KG1 (cell line): ENCODE measurements at regions not wholly inside any gene's neighbourhood (a gene's known extent, or its start where the extent isn't known, plus 50 kb on each side); places are given as distances from the start of the nearest gene placed in this dataset.
A peak's percentile ranks its signal among the peaks of the same experiment; 100 is the strongest.

Experiments used
- DNase-seq: peaks from one replicate; lab custom pipeline; 2025; lab: John Stamatoyannopoulos, UW

DNA sequence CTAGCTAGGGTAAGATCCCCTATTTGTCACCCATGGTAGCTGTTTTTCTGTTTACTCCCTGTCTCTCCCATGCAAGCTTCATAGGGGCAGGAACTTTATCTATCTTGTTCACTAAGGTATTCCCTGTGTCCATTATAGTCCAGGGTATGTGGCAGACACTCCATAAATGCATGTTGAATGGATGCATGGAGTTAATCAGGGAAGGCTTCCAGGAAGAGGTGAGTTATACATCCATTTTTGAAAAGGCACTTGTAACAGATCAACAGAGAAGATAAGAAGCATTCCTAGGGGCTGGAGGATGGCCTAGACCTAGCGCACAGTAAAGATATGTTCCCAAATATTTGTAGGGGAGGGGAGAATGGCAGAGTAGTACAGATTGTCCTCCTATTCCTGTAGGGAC is 130.3 kb downstream of the BUD13 start:
- no peak for DNase-seq

DNA sequence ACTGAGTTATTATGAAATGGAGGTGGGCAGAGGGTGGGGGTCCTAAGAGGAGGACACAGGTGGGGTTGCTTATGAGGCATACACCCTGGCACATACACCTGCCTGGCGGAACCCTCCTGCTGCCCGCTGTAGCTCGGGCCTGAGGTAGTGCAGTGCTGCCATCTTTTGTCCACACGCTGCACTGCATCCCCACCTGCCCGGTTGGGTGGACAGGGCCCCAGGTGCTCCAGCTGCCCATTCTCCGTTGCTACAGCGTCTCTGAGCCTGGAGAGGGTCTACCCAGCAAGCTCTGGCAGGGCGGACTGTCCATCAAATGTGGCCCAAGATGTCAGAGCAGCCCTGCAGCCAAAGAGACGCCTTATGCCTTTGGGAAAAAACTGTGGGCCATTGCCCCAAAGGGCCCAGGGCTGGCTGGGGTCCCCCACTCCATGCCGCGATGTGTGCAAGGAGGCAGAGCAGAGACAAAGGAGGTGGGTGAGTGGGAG is 131.2 kb downstream of the BUD13 start:
- peak; percentile 7 for DNase-seq

DNA sequence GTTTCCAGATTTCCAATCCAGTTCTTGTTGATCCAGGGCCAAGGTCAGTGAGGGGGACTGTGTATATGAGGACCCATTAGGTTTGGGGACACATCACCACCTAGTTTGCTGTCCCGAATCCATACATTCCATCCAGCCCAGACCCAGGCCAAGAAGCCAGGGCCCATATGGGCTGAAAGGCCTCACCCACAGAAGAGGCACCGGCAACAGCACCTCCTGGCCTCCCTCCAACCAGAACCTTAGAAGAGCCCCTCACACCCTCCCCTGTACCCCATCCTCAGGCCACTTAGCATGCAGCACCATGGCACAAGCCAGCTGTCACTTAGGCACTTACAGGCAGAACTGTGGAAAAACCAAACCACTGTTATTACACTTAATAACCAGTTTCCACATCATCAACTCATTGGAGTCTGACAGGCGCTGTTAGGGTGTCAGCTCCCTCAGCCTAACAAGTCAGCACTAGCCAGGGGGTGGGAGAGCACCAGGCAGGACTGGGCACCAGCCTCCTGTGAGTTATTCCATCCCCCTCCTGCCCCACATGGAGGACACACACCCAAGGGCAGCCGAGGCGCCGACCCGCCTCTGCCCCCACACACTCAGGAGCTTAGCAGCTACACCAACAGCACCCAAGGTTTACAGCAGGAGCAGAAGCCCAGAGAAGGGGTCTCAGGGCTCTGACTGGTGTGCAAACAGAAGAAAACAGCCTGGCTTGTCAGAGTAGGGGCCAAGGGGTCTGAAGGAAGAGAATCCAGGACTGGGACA is 132.0 kb downstream of the BUD13 start:
- no peak for DNase-seq

DNA sequence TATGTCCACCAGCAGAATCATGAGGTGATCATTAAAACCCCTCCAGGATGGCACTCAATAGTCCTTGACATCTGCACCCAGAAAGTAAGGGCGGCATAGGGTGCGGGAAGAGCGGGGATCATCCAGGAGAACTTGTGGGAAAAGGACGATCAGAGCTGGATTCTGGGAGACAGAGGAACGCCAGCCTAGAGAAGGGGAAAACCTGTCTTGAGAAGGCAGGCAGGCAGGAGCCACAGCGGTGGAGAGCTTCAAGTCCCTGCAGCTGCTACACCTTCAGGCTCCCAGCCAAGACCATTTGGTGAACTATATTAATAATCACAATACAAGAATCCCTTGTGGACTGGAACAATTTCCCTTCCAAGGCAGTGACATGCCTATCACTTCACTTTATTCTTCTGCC is 134.3 kb downstream of the BUD13 start:
- no peak for DNase-seq

DNA sequence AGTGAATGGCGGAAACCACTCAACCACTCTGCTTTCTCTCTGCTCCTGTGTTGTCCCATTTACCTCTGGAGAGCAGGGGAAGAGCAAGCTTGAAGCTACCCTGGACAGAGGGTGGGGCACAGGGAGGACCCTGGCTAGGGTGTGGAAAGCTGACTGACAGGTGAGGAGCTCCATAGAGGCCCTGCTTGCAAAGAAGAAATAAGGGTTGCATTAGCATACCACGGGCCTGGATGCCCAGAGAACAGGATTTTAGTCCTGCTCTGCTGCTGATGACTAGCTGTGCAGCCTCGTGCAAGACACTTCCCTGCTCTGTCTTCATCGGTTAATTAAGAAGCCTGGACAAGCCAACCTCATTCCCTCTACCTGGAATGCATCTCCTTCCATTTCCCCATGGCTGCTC is 135.0 kb downstream of the BUD13 start:
- DNase-seq, result no peak

DNA sequence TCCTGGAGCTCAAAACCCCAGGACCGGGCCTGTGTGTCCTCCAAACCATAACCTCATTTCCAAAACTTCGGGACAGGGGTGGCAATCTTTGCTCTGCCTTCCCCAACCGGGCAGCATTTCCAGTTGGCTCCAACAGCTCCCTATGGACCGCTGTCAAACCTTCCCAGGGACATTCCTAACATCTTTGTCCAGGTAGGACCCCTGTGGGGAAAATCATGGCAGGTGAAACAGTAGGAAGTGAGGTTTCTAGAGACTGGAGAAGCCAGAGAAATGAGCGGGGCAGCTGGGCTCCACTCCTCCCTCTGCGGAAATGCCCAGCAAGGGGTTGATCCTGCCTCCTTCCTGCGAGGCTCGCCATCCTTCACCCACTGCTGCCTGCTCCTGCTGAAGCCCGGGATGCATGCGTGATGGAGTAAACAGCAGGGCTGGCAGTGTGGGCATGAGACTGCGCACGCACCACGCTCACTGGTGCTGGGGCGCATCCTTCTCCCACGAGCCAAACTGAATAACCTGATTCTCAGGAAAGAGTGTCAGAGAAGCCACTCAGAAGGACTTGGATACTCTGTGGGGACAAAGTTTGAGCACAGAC is 136.4 kb downstream of the BUD13 start:
- DNase-seq, result no peak

DNA sequence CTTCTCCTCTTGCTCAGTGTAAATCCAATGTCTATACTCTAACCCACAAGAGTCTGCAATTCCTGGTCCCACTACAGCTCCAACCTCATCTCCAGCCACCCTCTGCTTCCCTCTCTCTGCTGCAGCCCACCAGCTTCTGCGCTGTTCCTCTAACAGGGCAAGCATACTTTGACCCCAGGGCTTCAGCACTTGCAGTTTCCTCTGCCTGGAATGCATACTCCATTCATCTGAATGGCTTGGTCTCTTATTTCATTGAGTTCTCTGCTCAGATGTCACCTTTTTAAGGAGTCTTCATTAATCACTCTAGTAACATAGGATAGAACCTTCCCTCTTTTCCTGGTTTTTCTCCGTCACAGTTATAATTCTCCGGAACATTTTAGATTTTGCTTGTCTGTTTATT is 141.6 kb downstream of the BUD13 start:
- no peak for DNase-seq

DNA sequence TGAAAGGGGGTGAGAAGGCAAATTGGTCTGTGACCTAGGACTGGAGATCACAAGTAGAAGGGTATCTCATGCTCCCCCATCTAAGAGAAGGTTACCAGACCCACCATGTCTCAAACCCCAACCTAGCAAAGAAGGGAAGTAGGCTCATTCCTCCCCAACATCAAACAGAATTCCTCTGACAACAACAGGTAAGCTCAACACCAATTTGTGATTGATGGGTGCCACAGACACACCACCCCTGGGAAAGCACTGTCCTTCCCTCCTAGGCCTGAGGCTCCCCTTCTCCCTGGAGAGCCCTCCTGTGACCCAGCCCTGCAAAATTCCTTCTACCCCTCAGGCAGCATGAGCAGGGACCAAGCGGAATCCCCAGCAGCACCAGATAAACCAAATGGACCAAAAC is 154.3 kb downstream of the BUD13 start:
- DNase-seq, result no peak

DNA sequence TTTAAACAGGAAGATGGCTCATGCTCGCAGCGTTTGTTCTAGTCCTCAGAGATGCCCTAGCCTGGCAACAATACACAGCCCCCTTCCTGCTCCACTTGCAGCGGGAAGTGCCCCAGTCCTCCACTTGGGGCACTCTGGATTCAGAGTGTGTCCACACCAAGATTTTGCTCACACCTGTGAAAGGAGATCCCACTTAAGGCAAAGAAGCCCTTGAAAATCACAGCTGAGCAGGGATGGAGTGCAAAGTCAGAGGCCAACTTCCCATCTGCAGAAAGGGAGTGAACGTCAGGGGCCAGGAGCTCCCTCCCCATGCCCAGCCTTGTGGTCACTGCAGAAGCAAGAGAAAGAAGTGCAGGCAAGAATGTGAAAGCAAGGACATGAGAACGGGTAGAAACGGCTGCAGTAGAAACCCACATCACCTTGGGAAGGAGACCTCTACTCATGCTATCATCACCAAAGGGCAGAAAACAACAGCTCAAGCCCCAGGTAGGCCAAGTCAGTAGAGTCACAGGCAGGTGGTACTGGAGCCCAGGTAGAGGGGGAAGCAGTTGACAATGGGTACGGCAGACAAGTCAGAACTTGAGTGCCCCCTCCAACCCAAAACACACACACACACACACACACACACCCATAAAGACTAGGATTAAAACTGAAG is 157.4 kb downstream of the BUD13 start:
- DNase-seq, result no peak

DNA sequence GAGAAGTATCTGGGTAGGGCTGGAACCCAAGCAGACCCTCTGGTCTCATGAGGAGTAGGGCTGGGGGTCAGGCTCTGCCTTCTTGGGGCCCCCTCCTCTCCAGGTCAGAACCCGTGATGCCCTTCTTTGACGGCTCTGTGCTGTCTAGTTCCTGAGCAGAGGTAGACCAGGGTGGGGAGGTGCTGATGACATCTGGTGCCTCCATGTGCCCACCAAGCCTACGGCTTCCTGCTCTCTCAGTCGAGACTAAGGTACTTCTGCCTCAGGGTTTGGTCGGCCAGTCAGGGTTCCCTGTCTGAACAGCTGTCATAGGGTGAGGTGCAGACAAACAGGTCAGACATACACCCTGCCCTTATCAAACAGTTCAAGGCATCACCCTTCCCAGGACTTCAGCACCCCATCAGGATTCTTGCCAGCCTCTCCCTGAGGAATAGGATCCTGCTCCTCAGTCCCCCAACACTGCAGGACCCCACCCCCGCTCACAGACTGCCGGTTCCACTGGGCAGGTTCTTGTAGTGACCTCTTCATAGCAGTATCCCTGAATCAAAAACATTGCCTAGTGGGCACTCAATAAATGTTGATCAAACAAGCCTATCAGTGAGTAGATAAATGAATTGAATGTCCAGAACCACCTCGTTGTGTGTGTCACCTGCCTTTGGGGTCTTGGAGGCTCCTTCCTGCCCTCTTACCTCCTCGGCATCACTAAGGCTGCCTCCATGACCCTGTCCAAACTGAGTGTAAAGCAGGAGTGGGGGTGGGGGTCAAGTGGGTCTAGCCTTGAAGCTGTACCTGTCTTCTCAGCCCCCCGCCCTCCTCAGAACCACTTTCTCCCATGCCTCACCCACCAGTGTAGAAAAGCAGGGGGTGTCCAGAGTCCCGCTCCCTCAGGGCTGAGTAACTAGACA is 158.2 kb downstream of the BUD13 start:
- no peak for DNase-seq

DNA sequence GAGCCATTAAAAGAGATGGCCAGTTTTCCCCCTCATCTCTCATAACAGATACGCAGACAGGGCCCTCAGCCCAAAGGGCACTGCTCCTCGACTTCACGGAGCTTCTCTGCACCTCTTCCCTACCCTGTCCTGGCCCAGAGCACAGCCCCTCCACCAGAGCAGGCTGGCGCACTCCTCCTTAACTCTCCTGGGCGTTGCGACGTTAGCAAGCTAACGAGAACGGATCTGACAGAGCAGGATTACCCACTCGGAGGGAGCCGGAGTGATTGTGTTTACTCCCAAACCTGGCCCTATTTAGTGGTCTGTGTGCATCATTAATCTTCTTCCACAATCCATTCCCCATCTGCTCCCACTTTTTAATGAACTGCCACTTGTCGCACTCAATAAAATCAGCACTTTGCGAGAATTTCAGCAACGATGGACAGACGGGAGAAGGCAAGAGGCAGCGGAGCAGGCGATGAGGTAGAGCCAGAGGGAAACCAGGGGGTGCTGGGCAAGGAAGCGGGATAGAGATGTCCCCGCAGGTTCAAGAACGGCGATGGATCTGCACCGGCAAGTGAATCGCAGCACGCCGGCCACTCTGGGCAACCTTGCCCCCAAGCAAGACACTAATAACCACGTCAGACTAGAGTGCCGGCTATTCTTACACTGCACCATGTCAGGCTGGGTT is 159.4 kb downstream of the BUD13 start:
- no peak for DNase-seq

DNA sequence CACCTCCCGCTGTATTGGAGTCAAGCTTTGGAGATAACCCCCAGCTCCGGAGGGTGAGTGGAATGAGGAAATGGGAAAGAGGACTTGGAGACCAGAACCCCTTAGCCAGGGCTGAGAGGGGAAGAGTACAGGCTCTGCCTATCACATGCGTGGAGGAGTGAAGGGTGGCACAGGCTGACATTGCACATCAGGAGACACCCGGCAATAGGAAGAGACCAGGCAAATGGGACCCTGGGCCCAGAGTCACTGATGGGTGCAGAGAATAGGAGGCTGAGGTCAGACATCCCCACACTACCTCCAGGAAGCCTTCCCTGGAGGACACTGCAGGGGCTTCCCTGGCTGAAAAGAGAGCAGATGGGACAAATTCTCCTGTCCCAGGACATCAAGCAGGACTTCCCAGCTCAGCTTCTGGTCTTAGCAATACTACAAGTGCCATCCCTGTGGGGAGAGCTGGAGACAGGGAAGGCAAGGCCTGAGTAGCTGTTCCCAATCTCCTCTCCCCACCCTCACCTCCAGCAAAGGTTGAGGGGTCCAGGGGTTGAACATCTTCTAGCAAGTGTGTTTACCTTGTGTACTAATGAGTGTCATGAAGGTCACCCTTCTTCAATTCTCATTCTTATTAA is 160.7 kb downstream of the BUD13 start:
- DNase-seq, result no peak

DNA sequence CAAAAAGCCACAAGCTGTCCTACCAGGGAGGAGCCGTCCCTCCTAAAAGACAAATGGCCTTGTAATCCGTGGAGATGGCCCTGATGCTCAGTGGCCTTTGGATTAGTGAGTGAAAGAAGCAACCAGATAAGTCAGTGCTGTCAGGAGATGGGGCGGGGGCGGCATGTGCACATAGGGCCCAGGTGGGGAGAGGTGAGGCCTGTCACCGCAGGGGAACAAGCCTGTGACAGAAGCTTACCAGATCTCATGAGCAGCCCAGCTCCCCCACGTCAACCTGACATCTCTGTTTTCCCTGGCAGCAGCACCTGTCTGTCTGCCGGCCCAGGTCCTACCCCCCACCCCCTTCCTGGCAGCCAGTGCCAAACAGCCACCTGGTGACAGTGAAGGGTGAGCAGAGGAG is 162.6 kb downstream of the BUD13 start:
- no peak for DNase-seq

DNA sequence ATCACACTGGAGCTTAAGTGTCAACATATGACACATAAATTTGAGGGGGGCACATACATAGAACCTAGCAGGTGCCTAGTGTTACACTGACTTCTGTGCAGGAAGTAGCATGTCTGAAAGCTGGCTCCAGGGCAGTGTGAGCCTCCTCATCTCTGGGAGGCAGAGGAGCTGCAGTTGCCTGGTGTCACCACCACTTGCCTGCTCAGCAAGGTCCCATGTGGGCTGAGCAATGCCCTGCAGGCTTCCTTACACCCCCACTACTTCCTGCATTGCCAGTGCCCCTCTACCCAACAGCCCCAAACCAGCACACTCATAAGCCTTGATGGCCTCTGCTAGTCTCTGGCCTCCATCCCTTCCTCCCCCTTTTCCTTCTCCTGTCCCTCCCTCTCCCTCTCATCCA is 165.8 kb downstream of the BUD13 start:
- DNase-seq, result no peak

DNA sequence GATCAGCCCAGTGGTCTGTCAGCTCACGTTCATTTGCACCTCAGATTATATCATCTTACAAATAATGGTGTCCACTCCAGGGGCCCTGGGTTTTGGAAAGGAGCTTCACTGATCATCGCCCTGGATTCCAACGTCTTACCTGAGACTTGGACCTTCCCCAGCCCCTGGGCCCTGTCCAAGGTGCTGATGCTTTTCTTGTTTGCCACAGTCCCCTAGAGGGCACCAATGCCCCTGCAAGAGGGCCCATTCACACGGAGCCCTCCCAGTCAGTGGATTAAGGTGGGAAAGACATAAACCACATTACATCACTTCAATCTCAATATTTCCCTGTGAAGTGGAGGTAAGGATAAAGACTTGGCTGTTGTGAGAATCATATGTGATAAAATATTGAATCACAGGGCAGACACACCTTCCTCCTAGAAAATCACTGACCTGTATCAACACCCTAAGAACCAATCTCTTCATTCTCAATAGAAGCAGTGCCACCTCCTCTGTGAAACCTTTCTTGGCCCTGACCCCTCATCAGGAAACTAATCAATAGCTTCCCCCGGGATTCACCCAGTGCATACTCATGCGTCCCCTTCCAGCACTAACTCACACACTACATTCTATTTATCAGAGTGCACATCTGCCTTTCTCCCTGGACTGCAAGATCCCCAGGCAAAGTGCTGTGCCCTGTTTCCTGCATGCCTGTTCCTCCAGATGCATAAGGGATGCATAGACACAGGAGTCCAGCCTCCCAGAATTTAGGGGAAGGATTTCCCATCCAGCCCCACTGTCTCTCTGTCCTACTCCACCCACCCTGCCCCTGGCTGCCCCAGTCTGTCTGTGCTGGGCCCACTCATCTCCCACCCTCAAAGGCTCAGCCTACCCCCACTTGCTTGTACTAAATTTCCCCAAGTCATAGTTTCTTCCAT is 167.0 kb downstream of the BUD13 start:
- peak; percentile 23 for DNase-seq

DNA sequence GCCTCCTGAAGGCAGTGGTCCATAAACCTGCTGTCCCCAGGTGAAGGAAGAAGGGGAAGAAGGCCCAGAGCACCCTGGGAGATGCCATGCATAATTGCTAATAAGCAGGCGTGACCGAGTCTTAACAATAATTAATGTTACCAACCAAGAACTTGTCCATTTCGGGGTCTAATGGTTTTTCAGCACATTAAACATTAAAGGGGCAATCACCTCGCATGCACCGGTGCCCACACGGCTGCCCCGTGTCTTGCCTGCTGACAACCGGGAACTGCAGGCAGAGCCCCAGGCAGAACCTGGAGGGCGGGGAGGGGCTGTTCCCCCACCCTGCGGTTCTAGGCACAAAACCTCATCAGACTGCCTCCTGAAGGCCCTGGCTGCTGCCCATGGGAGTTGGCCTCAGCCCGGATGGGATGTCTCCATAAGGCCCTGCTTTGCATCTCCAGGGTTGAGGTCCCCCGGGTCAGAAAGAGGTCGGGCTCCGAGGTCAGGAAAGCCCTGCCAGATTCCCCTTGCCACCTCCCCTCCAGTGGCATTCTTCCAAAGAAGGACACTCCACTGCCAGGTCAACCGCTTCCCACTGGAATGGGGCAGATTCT is 169.0 kb downstream of the BUD13 start:
- DNase-seq, result no peak

DNA sequence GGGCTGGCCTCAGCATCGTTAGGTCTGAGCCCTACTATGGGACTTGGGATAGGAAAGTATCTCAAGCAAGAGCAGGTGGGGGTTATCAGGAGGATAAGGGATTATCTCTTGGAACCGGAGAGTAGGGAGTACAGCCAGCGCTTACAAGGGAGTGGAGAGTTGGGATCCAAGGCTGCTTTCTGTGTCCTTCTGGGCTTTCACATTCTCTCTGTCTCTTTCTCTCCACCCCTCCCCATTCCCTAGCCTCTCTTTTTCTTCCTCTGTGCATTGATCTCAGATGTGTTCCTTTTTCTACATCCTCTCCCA is 170.2 kb downstream of the BUD13 start:
- DNase-seq, result no peak

DNA sequence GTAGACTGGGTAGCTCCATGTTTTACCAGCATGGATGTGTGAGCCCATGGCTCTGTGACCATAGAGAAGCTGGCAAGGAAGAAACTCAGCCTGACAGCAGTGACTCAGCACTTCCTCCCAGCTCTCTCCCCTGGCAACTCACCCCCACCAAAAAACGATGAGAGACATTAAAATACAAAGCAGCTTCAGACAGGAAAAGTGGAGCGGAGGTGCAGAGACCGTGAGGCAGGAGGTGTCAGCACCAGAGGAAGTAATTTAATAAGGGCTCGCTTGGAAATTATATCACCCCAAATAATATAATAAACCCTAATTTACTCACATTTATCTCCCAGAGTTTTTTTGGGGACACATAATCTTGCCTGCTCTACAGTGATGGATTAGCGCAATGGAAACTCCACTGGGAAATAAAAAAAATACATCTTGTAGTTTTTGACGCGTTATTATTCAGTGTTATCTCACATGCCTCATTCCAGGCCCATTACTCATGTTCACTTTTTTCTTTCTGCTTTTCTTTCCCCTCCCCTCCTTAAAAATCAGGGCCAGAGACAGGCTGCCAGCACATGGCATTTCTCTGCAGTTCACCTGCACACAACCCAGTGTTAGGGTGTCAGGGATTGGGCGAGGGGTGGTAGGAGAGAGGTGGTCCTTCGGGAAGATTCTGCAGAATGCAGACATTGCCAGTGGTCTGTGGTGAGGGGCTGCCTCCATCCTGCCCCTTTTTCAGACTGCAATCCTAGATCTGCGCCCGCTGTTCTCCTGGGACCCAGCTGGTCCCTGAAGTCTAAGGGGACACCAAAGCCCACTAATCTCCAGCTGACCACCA is 170.8 kb downstream of the BUD13 start:
- DNase-seq, result no peak

DNA sequence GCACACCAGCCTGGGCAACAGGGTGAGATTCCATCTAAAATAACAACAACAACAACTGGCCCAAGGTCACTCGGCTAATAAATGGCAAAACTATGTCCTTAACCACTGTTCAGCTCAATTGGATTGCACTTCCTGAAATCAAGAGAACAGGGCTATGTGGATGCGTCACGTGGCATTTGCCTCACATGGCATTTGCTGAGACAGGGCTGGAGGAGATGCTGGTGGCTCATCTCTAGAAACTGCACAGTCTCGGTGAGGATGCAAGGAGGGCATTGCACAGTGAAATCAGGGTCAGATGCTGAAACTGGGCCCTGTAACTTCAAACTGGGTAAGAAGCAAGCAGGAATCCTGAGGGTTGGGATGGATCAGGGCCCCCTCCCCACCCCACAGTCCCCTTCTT is 171.9 kb downstream of the BUD13 start:
- DNase-seq, result no peak
